ENCODE measurements at regions not wholly inside any gene's neighbourhood (a gene's known extent, or its start where the extent isn't known, plus 50 kb on each side); places are given as distances from the start of the nearest gene placed in this dataset.

DNA sequence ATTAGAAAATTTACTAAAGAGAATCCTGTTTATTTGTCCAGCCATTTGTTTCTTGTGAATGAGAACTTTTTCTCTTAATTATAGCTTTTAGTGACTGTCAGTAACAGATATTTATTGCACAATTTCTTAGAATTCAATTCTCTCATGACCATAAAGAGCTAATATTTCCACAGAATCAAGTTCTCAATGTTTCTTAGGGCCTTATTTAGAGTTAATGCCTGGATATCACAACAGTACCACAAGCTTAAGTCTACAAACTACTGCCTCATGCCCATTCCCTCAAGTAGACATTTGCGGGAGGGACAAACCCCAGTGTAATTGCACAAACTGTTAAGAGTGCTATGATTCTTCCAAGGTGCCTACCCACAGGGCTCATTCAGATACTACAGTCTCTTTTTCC, 199.7 kb upstream of the POU2AF2 start:
- no peak for TF ChIP-seq Cebpa-rat (IDR thresholded peaks at IDR 0.05)
- H3K9ac ChIP-seq, result no peak overlapping the region
- H3K4me3 ChIP-seq, result no peak overlapping the region
- no peaks in the 10 kb centered on the region for H3K27me3 ChIP-seq
- 0 out of 2 replicates have a peak, but pooled peaks cover 3% of the 10 kb centered on the region for H3K9me3 ChIP-seq
- H3K36me3 ChIP-seq, result no peaks in the 10 kb centered on the region
- H3K4me1 ChIP-seq, result no peaks in the 10 kb centered on the region
- no peak overlapping the region for H3K27ac ChIP-seq
- H4K20me1 ChIP-seq, result no peaks in the 10 kb centered on the region
- no peak overlapping the region for H3K4me2 ChIP-seq

DNA sequence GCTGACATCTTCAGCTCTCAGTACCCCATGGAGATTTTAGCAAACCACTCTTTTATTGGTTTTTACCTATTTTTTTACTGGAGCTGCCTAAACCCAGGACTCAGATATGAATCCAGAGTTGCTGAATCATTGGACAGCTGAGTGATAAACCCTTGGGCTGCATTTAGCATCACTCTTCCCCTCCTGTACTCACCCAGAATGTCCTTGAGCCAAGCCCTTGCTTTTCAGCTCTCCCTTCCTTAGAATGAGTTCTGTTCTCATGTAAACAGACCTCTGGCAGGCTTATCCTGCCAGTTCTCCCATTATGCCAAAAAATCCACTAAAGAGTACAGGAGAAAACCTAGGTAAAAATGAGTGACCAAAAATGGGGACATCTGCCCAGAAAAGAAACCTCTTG, 200.1 kb upstream of the POU2AF2 start:
- Histone ChIP-seq H3K4me3 (no peak overlapping the region), H3K27me3 (no peaks in the 10 kb centered on the region), H3K9me3 (0 out of 2 replicates have a peak, but pooled peaks cover 3% of the 10 kb centered on the region), H3K27ac (no peak overlapping the region), H3K36me3 (no peaks in the 10 kb centered on the region), H4K20me1 (no peaks in the 10 kb centered on the region), H3K9ac (no peak overlapping the region), H3K4me2 (no peak overlapping the region), H3K4me1 (no peaks in the 10 kb centered on the region)
- TF ChIP-seq Cebpa-rat (IDR thresholded peaks at IDR 0.05), result no peak

DNA sequence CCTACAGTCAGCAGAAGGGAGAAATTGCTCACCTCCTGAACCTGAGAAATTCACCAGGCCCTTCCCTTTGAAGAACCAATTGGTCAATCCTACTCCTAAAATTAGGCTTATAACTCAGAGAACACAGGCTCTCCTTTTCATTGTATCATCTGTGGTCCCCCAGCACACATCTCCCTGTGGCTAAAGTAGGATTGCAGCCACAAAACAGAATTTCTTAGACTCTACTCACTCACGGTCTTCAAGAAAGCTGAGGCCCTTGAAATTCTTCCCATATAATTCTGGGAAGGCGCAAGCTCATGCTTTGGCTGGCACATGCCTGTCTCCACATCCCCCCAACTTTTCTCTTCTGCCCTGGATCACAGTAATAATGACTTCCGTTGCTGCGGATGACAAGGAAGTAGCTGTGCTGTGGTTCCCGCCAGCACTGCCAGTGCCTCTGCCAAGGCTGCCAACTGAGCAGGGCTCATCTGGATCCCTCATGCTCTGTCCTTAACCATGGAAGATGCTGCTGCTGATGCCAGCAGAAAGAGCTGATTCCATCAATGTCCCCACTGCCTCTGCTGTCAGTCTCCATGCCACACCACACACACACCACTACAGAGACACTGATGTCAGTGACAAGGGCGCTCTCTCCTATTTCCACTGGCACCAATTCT, 200.6 kb upstream of the POU2AF2 start:
- TF ChIP-seq Cebpa-rat (IDR thresholded peaks at IDR 0.05), result no peak
- Histone ChIP-seq H3K4me1 (no peaks in the 10 kb centered on the region), H3K4me2 (no peak overlapping the region), H3K9ac (no peak overlapping the region), H3K9me3 (0 out of 2 replicates have a peak, but pooled peaks cover under 1% of the 10 kb centered on the region), H3K27ac (no peak overlapping the region), H4K20me1 (no peaks in the 10 kb centered on the region), H3K36me3 (no peaks in the 10 kb centered on the region), H3K4me3 (no peak overlapping the region), H3K27me3 (no peaks in the 10 kb centered on the region)

DNA sequence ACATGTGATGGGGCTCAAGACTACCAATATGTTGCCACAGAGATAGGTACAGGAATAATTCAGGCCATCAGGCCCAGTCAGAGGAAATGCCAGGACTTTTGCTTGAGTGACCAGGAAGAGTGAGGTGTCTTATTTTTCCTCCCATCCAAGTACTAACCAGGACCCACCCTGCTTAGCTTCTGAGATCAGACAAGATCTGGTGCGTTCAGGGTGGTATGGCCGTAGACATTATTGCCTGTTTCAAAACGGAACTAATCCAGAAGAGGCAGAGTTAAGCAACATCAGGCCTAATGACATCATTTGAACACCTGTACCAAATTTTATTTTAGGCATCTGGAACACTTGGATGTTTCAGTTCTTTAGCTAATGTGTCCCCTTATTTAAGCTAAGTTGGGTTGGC, 205.5 kb upstream of the POU2AF2 start:
- no peak for TF ChIP-seq Cebpa-rat (IDR thresholded peaks at IDR 0.05)
- Histone ChIP-seq H3K4me1 (no peaks in the 10 kb centered on the region), H3K9me3 (0 out of 2 replicates have a peak, but pooled peaks cover 5% of the 10 kb centered on the region), H3K36me3 (no peaks in the 10 kb centered on the region), H3K4me2 (no peak overlapping the region), H3K27me3 (no peaks in the 10 kb centered on the region), H3K27ac (no peak overlapping the region), H3K4me3 (no peak overlapping the region), H3K9ac (no peak overlapping the region), H4K20me1 (no peaks in the 10 kb centered on the region)

DNA sequence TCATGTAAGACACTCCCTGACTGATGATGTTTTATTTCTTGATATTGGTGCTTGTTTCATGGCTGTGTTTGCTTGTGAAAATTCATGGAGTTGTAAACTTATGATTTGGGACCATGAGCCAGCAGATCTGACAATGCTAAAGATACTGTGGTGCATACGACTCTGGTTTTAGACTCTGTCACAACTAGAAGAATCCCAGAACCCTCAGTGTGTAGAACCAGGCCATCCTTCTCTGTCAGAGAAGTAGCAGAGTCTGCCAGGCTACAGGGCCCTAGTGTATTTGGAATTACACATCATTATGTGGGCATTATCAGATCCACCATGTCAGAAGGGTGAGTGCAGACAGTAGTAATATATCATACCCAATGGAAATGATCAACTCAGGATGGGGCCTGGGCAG, 209.8 kb upstream of the POU2AF2 start:
- no peak overlapping the region for H3K27ac ChIP-seq
- H3K9me3 ChIP-seq, result 0 out of 2 replicates have a peak, but pooled peaks cover 5% of the 10 kb centered on the region
- no peaks in the 10 kb centered on the region for H3K27me3 ChIP-seq
- H3K9ac ChIP-seq, result no peak overlapping the region
- H3K4me3 ChIP-seq, result no peak overlapping the region
- no peaks in the 10 kb centered on the region for H4K20me1 ChIP-seq
- TF ChIP-seq Cebpa-rat (IDR thresholded peaks at IDR 0.05), result no peak
- no peak overlapping the region for H3K4me2 ChIP-seq
- no peaks in the 10 kb centered on the region for H3K36me3 ChIP-seq
- no peaks in the 10 kb centered on the region for H3K4me1 ChIP-seq

DNA sequence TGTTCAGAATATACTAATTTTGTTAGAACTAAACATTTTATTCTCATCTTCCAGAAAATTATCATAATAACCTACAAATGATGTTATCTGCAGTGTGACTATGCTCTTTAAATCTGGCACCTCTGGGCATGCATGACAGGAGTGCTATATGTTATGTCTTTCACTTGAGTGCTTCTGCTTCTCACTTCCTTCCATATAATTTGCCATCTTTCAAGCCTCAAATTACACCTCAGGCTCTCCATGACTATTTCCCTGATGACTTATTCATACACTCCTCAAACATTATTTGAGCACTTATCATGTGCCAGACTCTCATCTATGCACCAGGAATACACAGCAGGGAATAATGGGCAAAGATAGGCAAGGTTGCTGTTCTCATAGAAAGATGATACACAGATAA, 219.3 kb upstream of the POU2AF2 start:
- H3K36me3 ChIP-seq, result no peaks in the 10 kb centered on the region
- H3K4me2 ChIP-seq, result no peak overlapping the region
- no peak overlapping the region for H3K27ac ChIP-seq
- no peak for TF ChIP-seq Cebpa-rat (IDR thresholded peaks at IDR 0.05)
- H3K9ac ChIP-seq, result no peak overlapping the region
- no peaks in the 10 kb centered on the region for H3K4me1 ChIP-seq
- no peaks in the 10 kb centered on the region for H4K20me1 ChIP-seq
- H3K27me3 ChIP-seq, result no peaks in the 10 kb centered on the region
- H3K9me3 ChIP-seq, result peaks cover 4% of the 10 kb centered on the region; the same call in 1 of the 2 replicates
- no peak overlapping the region for H3K4me3 ChIP-seq

DNA sequence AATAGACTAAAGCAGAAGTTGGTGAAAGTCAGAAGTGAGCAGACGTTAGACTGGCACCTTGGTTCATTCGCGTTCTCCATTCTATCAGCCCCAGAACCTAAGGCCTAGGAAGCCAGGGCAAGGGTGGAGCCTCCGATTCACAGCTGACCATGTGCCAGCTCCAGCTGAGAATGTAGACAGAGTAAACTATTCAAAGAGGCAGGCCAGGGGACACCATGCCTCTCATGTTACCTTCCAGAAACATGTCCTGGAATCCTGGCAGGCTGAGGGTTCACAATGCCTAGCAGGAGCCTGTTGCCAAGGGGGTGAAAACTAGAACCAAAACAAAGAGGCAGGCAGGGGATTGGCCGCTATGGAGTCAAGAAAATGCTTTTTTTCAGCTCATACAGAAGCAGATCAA, 224.4 kb upstream of the POU2AF2 start:
- Histone ChIP-seq H3K4me3 (no peak overlapping the region), H3K27ac (no peak overlapping the region), H3K9me3 (no peaks in the 10 kb centered on the region), H3K27me3 (no peaks in the 10 kb centered on the region), H3K36me3 (no peaks in the 10 kb centered on the region), H3K4me2 (no peak overlapping the region), H3K4me1 (no peaks in the 10 kb centered on the region), H3K9ac (no peak overlapping the region), H4K20me1 (no peaks in the 10 kb centered on the region)
- no peak for TF ChIP-seq Cebpa-rat (IDR thresholded peaks at IDR 0.05)

DNA sequence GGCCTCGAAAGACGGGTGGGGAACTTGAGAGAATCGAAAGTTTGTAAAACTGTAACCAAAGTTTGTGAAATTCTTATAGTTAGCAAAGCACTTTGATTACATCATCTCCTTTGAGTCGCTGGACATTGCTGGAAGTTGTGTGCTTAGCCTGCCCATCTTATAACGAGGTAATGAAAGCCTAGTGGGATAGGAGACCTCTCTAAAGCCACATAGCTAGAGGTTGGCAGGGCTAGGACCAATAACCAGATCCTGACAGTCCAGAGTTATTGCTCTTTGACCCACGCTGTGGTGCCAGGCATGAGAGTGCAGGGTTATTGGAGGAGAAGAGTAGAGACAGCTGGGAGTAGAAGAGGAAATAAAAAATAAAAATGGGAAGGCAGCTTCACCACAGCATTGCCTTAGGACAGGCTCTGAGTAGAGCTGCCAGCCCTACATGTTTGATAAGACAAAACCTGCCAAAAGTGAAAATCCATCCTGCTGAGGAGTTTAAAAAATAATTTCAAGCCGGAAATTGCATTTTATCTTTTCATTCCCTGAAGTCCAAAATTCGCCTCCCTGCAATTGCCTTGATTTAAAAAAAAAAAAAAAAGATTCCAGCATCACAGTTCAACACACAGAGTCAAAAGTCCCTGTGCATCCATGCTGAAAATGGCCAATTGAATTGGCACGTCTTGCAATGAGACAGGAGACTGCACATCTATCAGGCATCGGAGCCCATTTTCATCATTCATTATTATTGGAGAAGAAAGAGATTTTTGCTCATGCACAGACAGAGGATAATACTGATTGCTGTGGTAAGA, 225.5 kb upstream of the POU2AF2 start:
- Histone ChIP-seq H3K9ac (no peak overlapping the region), H3K27ac (no peak overlapping the region), H3K4me2 (no peak overlapping the region), H3K4me1 (no peaks in the 10 kb centered on the region), H3K4me3 (no peak overlapping the region), H3K27me3 (no peaks in the 10 kb centered on the region), H3K9me3 (no peaks in the 10 kb centered on the region), H3K36me3 (no peaks in the 10 kb centered on the region), H4K20me1 (no peaks in the 10 kb centered on the region)
- TF ChIP-seq Cebpa-rat (IDR thresholded peaks at IDR 0.05), result no peak

DNA sequence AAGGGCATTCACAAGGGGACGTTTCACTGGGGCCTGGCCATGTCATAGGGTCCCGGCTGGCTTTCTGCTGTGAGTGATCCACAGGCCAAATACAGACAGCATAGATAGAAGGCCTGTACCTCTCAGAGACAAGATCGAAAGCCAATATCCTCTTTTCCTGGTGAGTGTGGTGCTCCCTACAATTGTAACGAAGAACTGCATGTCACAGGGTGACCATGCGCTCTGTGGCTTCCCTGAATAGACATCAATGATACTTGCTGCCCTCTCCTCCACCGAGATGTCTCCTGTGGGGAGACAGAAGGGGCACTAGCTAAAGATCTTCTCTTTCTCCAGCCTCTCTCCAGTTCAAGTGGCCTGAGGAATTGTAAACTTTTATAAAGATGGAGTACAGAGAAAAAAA, 226.1 kb upstream of the POU2AF2 start:
- Histone ChIP-seq H3K4me3 (no peak overlapping the region), H3K4me2 (no peak overlapping the region), H4K20me1 (no peaks in the 10 kb centered on the region), H3K27ac (no peak overlapping the region), H3K36me3 (no peaks in the 10 kb centered on the region), H3K27me3 (no peaks in the 10 kb centered on the region), H3K9me3 (no peaks in the 10 kb centered on the region), H3K4me1 (no peaks in the 10 kb centered on the region), H3K9ac (no peak overlapping the region)
- TF ChIP-seq Cebpa-rat (IDR thresholded peaks at IDR 0.05), result no peak

DNA sequence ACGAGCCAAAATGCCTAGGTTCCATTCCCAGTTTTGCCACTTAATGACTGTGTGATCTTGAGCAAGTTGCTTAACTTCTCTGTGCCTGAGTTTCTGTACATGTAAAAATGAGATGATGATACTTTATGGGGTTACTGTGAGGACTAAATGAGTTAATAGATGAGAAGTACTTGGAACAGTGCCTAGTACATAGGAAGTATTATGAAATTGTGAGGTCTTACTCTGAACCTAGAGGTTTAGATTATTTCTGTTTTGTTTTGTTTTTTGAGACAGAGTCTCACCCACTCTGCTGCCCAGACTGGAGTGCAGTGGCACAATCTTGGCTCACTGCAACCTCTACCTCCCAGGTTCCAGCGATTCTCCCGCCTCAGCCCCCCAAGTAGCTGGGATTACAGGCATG, 227.0 kb upstream of the POU2AF2 start:
- Histone ChIP-seq H3K27ac (no peak overlapping the region), H3K4me2 (no peak overlapping the region), H3K4me1 (no peaks in the 10 kb centered on the region), H3K36me3 (no peaks in the 10 kb centered on the region), H3K4me3 (no peak overlapping the region), H3K9me3 (no peaks in the 10 kb centered on the region), H3K9ac (no peak overlapping the region), H3K27me3 (no peaks in the 10 kb centered on the region), H4K20me1 (no peaks in the 10 kb centered on the region)
- no peak for TF ChIP-seq Cebpa-rat (IDR thresholded peaks at IDR 0.05)
